Subcutaneous abdominal adipose tissue (tissue), 5 donors: ENCODE measurements at regions not wholly inside any gene's neighbourhood (a gene's known extent, or its start where the extent isn't known, plus 50 kb on each side); places are given as distances from the start of the nearest gene placed in this dataset.

Source experiments
- H3K27ac ChIP-seq: one replicate; pipeline ENCODE4 v1.7.0; 2013; ENCODE audit warnings: low read depth, mild to moderate bottlenecking, inconsistent platforms, low read length, moderate library complexity
- H3K27me3 ChIP-seq, 5 donors: one replicate each; pipeline ENCODE4 v1.7.0; 2013; ENCODE audit warnings: low read length in 5 of 5, inconsistent platforms in 1 of 5; ENCODE audit not compliant: control insufficient read depth in 5 of 5, insufficient read depth in 4 of 5
- H3K36me3 ChIP-seq, 5 donors: one replicate each; pipeline ENCODE4 v1.7.0; 2013; ENCODE audit warnings: low read length in 5 of 5; ENCODE audit not compliant: control insufficient read depth in 5 of 5, insufficient read depth in 5 of 5
- H3K4me1 ChIP-seq, 5 donors: one replicate each; pipeline ENCODE4 v1.7.0; 2013; ENCODE audit warnings: low read length in 5 of 5, mild to moderate bottlenecking in 3 of 5, moderate library complexity in 1 of 5; ENCODE audit not compliant: control insufficient read depth in 5 of 5, insufficient read depth in 5 of 5
- H3K4me3 ChIP-seq, 5 donors: one replicate each; pipeline ENCODE4 v1.7.0; 2013; ENCODE audit warnings: low read length in 5 of 5, low read depth in 1 of 5
- H3K9ac ChIP-seq, 5 donors: one replicate each; pipeline ENCODE4 v1.7.0; 2013; ENCODE audit warnings: low read length in 5 of 5, mild to moderate bottlenecking in 4 of 5, moderate library complexity in 3 of 5
- H3K9me3 ChIP-seq, 5 donors: one replicate each; pipeline ENCODE4 v1.7.0; 2013; ENCODE audit warnings: low read length in 5 of 5; ENCODE audit not compliant: control insufficient read depth in 5 of 5
- donor health status: healthy.
- donor health status: healthy.
- donor health status: healthy.
- donor health status: healthy.
- donor health status: healthy.

- Histone ChIP-seq H3K27me3 (no peaks in the 10 kb centered on the region), H3K4me1 (no peaks in the 10 kb centered on the region), H3K4me3 (no peak overlapping the region), H3K9me3 (no peaks in the 10 kb centered on the region), H3K27ac (no peak overlapping the region), H3K36me3 (no peaks in the 10 kb centered on the region), H3K9ac (no peak overlapping the region)
Measured at GRCh38 chr2:58714238-58714637, 473.1 kb upstream of the FANCL start.

GRCh38 chr2:58710795-58711279 is 469.7 kb upstream of the FANCL start:
- no peak overlapping the region for H3K9ac ChIP-seq
- H3K4me1 ChIP-seq = no peaks in the 10 kb centered on the region
- H3K36me3 ChIP-seq = no peaks in the 10 kb centered on the region
- H3K9me3 ChIP-seq = no peaks in the 10 kb centered on the region
- no peaks in the 10 kb centered on the region for H3K27me3 ChIP-seq
- H3K27ac ChIP-seq = no peak overlapping the region
- H3K4me3 ChIP-seq = no peak overlapping the region

- H3K27me3 ChIP-seq = no peaks in the 10 kb centered on the region
- H3K9me3 ChIP-seq = no peaks in the 10 kb centered on the region
- H3K4me3 ChIP-seq = no peak overlapping the region
- no peaks in the 10 kb centered on the region for H3K36me3 ChIP-seq
- H3K27ac ChIP-seq = no peak overlapping the region
- no peak overlapping the region for H3K9ac ChIP-seq
- H3K4me1 ChIP-seq = no peaks in the 10 kb centered on the region
Measured at GRCh38 chr2:58709687-58710354, 468.7 kb upstream of the FANCL start.

- no peak overlapping the region for H3K27ac ChIP-seq
- no peaks in the 10 kb centered on the region for H3K27me3 ChIP-seq
- no peak overlapping the region for H3K4me3 ChIP-seq
- no peaks in the 10 kb centered on the region for H3K36me3 ChIP-seq
- no peaks in the 10 kb centered on the region for H3K4me1 ChIP-seq
- no peaks in the 10 kb centered on the region for H3K9me3 ChIP-seq
- H3K9ac ChIP-seq = no peak overlapping the region
Measured at GRCh38 chr2:58709274-58709673, 468.1 kb upstream of the FANCL start.

GRCh38 chr2:58708565-58708964 is 467.4 kb upstream of the FANCL start:
- H3K9me3 ChIP-seq = no peaks in the 10 kb centered on the region
- no peak overlapping the region for H3K9ac ChIP-seq
- H3K27ac ChIP-seq = no peak overlapping the region
- H3K4me1 ChIP-seq = no peaks in the 10 kb centered on the region
- no peaks in the 10 kb centered on the region for H3K27me3 ChIP-seq
- H3K4me3 ChIP-seq = no peak overlapping the region
- H3K36me3 ChIP-seq = no peaks in the 10 kb centered on the region

- Histone ChIP-seq H3K4me1 (no peaks in the 10 kb centered on the region), H3K9ac (no peak overlapping the region), H3K36me3 (no peaks in the 10 kb centered on the region), H3K27me3 (no peaks in the 10 kb centered on the region), H3K4me3 (no peak overlapping the region), H3K9me3 (no peaks in the 10 kb centered on the region), H3K27ac (no peak overlapping the region)
Measured at GRCh38 chr2:58702302-58702885, 461.3 kb upstream of the FANCL start.

GRCh38 chr2:58701688-58702301 is 460.7 kb upstream of the FANCL start:
- Histone ChIP-seq H3K4me3 (no peak overlapping the region), H3K36me3 (no peaks in the 10 kb centered on the region), H3K4me1 (no peaks in the 10 kb centered on the region), H3K9me3 (no peaks in the 10 kb centered on the region), H3K27ac (no peak overlapping the region), H3K27me3 (no peaks in the 10 kb centered on the region), H3K9ac (no peak overlapping the region)

- H3K27ac ChIP-seq = no peak overlapping the region
- no peak overlapping the region for H3K9ac ChIP-seq
- H3K36me3 ChIP-seq = no peaks in the 10 kb centered on the region
- no peak overlapping the region for H3K4me3 ChIP-seq
- no peaks in the 10 kb centered on the region for H3K4me1 ChIP-seq
- no peaks in the 10 kb centered on the region for H3K27me3 ChIP-seq
- no peaks in the 10 kb centered on the region for H3K9me3 ChIP-seq
Measured at GRCh38 chr2:58700591-58700990, 459.5 kb upstream of the FANCL start.

- Histone ChIP-seq H3K9me3 (no peaks in the 10 kb centered on the region), H3K36me3 (no peaks in the 10 kb centered on the region), H3K27me3 (no peaks in the 10 kb centered on the region), H3K4me1 (no peaks in the 10 kb centered on the region), H3K27ac (no peak overlapping the region), H3K4me3 (no peak overlapping the region), H3K9ac (no peak overlapping the region)
Measured at GRCh38 chr2:58699411-58699810, 458.3 kb upstream of the FANCL start.

GRCh38 chr2:58698620-58699019 is 457.5 kb upstream of the FANCL start:
- no peak overlapping the region for H3K9ac ChIP-seq
- no peaks in the 10 kb centered on the region for H3K9me3 ChIP-seq
- H3K27ac ChIP-seq = no peak overlapping the region
- no peaks in the 10 kb centered on the region for H3K4me1 ChIP-seq
- no peaks in the 10 kb centered on the region for H3K27me3 ChIP-seq
- H3K36me3 ChIP-seq = no peaks in the 10 kb centered on the region
- H3K4me3 ChIP-seq = no peak overlapping the region
